Immature natural killer cell (primary cell): ENCODE measurements at regions not wholly inside any gene's neighbourhood (a gene's known extent, or its start where the extent isn't known, plus 50 kb on each side); places are given as distances from the start of the nearest gene placed in this dataset.

Source experiments
- DNase-seq, 3 donors: peaks; one replicate each; pipeline ENCODE4 v3.0.0; 2022; ENCODE audit warnings: mixed read lengths in 1 of 3
- H3K27ac Mint-ChIP-seq, 6 donors: one replicate each; pipeline ENCODE4 v1.8.0; 2020; ENCODE audit warnings: mixed read lengths in 6 of 6, mild to moderate bottlenecking in 5 of 6, inconsistent platforms in 4 of 6, moderate library complexity in 3 of 6
- H3K27me3 Mint-ChIP-seq, 3 donors: one replicate each; pipeline ENCODE4 v1.8.0; 2020 to 2021; ENCODE audit warnings: low read depth in 3 of 3, mild to moderate bottlenecking in 3 of 3, mixed read lengths in 3 of 3, moderate library complexity in 3 of 3, inconsistent platforms in 1 of 3
- H3K36me3 Mint-ChIP-seq, 3 donors: one replicate each; pipeline ENCODE4 v1.8.0; 2020; ENCODE audit warnings: mixed read lengths in 3 of 3, inconsistent platforms in 2 of 3, mild to moderate bottlenecking in 2 of 3
- H3K4me1 Mint-ChIP-seq, 2 donors: one replicate each; pipeline ENCODE4 v1.8.0; 2020; ENCODE audit warnings: inconsistent platforms in 2 of 2, mild to moderate bottlenecking in 2 of 2, mixed read lengths in 2 of 2, moderate library complexity in 1 of 2
- H3K4me3 Mint-ChIP-seq, 5 donors: one replicate each; pipeline ENCODE4 v1.8.0; 2020; ENCODE audit warnings: mild to moderate bottlenecking in 5 of 5, mixed read lengths in 5 of 5, inconsistent platforms in 3 of 5, moderate library complexity in 3 of 5
- H3K9me3 Mint-ChIP-seq, 6 donors: one replicate each; pipeline ENCODE4 v1.8.0; 2020; ENCODE audit warnings: mild to moderate bottlenecking in 6 of 6, mixed read lengths in 6 of 6, inconsistent platforms in 4 of 6, moderate library complexity in 3 of 6

DNA sequence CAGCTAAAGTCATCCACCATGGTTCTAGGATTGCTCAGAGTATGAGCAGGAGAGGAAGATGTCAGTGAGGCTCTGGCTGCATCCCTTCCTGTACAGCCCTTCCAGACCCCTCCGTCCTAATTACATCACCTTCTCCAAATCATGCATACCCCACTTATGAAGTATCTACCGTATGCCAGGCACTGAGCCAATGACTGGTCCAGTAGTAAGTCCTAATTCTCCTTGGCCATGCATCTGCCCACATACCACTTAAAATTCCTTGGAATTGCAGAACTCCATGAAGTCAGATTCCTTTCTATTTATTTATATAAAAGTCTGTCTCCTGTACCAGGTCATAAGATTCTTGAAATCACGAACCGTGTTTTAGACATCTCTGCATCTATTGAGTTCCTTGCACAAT, 106.1 kb downstream of the SEC16B start:
- H3K27me3 Mint-ChIP-seq = peaks cover 0 to 2% (median 0%) of the 10 kb centered on the region in 3 donors
- peaks cover 0 to 4% (median 0%) of the 10 kb centered on the region in 3 donors for H3K36me3 Mint-ChIP-seq
- DNase-seq = no peak
- peaks cover 3 to 14% (median 9%) of the 10 kb centered on the region in 6 donors for H3K9me3 Mint-ChIP-seq
- no peaks in the 10 kb centered on the region for H3K4me1 Mint-ChIP-seq
- no peak overlapping the region for H3K27ac Mint-ChIP-seq
- H3K4me3 Mint-ChIP-seq = no peak overlapping the region

DNA sequence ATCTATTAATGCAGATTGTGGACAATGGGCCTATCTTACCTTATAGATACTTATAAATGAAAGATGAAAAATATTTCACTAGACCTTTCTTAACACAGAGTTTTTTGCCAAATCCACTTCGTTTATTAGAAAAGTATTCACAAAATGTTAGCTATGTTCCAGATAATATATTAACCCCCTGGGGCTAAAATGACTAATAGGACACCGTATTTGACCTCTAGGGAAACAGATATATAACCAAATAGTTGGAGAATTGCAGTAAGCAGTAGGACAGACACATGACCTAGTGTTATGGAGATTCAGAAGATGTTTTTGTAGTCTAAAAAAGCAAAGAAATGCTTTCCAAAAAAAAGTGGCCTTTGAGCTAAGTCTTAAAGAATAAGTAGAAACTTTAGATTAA, 106.9 kb downstream of the SEC16B start:
- DNase-seq = no peak
- Mint-ChIP-seq H3K4me1 (no peaks in the 10 kb centered on the region), H3K27ac (no peak overlapping the region), H3K27me3 (peaks cover 0 to 2% (median 0%) of the 10 kb centered on the region in 3 donors), H3K36me3 (peaks cover 0 to 4% (median 0%) of the 10 kb centered on the region in 3 donors), H3K4me3 (no peak overlapping the region), H3K9me3 (peaks cover 3 to 18% (median 9%) of the 10 kb centered on the region in 6 donors)

DNA sequence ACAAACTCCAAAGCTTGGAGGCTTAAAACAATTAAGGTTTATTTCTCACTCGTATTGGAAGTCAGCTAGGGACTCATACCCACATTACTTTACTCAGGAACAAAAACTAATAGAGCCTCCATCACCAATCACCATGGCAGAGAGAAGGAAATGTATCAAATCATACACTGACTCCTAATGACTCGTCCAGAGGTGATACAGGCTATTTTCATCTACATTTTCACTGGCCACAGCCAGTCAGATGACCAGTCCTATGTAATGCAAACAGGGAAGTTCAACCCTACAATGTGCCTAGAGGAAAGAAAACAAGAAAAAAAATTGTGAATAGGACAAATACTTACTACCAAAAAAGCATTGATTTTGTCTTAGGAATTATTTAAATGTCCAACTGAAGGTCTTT, 110.3 kb downstream of the SEC16B start:
- Mint-ChIP-seq H3K4me3 (no peak overlapping the region), H3K36me3 (peaks cover 0 to 4% (median 0%) of the 10 kb centered on the region in 3 donors), H3K27me3 (no peaks in the 10 kb centered on the region), H3K4me1 (no peaks in the 10 kb centered on the region), H3K9me3 (peaks cover 2 to 19% (median 7%) of the 10 kb centered on the region in 6 donors), H3K27ac (no peak overlapping the region)
- no peak for DNase-seq

DNA sequence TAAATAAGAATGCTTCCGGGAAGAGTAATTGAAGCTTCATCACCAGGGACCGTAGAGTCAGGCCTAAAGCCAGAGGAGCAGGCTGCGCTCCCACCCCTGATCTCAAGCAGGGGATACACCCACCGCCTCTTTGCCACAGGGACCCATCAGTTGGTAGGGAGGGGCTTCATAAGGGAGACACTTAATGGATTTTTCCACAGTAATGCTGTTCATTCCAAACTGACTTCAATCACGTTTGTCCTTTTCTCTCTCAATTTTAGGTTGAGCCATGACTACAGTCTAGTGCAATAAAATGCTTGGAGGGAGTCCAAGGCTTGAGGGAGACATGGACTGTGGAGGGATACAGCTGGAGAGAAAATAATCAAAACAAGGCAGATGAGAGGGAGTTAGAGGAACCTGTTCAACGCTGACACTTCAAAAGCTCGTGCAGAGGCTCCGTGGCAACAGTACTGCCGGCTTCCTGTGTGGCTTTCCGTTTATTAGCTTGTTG, 111.5 kb downstream of the SEC16B start:
- no peak overlapping the region for H3K4me3 Mint-ChIP-seq
- no peak for DNase-seq

DNA sequence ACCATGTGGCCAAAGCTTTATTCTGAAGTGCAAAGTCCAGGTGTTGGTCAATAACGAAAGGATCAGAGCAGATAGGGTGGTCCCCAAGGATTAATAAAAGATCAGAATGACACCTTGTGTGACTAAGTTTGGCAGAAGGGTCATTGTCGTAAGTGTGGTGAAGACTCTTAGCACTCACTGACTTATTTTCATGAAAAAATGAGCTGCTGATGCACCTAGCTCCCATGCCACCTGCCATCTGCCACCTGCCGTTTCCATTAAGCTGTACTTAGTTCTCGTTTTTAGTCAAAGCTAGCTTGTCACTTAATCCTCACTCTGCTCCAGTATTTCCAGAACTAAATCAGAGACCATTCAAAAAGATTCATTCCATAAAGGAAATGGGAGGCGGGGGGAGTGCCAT, 112.6 kb downstream of the SEC16B start:
- Mint-ChIP-seq H3K27me3 (no peaks in the 10 kb centered on the region), H3K4me3 (no peak overlapping the region), H3K9me3 (peaks cover 4 to 29% (median 6%) of the 10 kb centered on the region in 6 donors), H3K27ac (no peak overlapping the region), H3K36me3 (no peaks in the 10 kb centered on the region), H3K4me1 (no peaks in the 10 kb centered on the region)
- no peak for DNase-seq

More for the DNA sequence above, 111.5 kb downstream of the SEC16B start:
- Mint-ChIP-seq H3K27ac (no peak overlapping the region), H3K36me3 (peaks cover 0 to 4% (median 0%) of the 10 kb centered on the region in 3 donors), H3K9me3 (peaks cover 3 to 29% (median 8%) of the 10 kb centered on the region in 6 donors), H3K27me3 (no peaks in the 10 kb centered on the region), H3K4me1 (no peaks in the 10 kb centered on the region)

DNA sequence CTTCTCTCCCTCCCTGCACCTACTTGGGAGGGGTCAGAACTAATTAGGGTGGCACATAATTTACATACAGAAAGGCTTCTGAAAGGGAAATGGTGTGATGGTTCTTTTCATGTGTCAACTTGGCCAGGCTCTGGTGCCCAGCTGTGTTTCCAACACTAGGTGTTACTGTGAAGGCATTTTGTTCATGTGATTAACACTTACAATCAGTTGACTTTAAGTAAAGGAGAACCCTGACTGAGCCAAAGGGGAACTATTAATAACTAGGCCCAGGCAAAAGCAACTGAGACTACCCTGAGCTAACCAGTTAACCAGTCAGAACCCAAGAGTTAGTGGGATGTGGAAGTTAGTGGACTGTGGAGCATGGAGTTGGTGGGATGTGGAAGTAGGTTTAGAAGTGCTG, 114.9 kb downstream of the SEC16B start:
- Mint-ChIP-seq H3K36me3 (no peaks in the 10 kb centered on the region), H3K27ac (no peak overlapping the region), H3K4me3 (no peak overlapping the region), H3K9me3 (peaks cover 0 to 26% (median 6%) of the 10 kb centered on the region in 6 donors), H3K27me3 (no peaks in the 10 kb centered on the region), H3K4me1 (no peaks in the 10 kb centered on the region)
- no peak for DNase-seq

DNA sequence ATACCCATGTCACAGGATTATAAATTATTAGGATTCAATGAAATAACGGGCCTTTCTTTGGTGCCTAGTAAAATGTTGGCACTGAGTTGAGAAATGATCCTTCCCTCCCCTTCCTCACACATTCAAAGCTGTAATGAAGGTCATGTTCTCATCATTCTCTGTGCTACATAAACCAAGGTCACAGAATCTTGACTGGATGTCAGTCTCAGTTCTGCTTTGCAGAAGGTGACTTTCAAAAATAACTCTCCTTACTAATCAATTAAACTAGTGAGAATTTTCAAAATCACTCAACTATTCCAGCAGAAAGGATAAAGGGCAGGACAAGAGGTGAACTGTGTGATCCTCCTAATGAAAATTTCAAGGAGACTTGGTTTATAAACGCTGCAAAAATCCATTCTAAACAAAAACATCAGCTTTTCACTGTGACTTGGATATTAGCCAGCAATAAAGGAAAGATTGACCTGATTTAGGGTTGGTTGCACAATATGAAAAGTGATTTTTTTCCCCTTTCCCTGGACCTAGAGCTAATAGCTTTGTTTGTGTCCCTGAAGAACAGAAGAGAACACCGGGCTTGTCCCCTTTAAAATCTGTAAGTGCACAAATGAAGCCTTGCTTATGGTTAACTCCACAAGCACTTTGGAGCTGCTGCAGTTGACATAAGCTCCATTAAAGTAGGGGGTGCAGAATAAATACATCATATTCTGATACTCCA, 120.1 kb downstream of the SEC16B start:
- Mint-ChIP-seq H3K36me3 (peaks cover 0 to 3% (median 0%) of the 10 kb centered on the region in 3 donors), H3K27me3 (peaks cover 0 to 2% (median 2%) of the 10 kb centered on the region in 3 donors), H3K4me3 (no peak overlapping the region), H3K4me1 (no peaks in the 10 kb centered on the region), H3K9me3 (peaks cover 2 to 39% (median 8%) of the 10 kb centered on the region in 6 donors), H3K27ac (no peak overlapping the region)
- DNase-seq = no peak

DNA sequence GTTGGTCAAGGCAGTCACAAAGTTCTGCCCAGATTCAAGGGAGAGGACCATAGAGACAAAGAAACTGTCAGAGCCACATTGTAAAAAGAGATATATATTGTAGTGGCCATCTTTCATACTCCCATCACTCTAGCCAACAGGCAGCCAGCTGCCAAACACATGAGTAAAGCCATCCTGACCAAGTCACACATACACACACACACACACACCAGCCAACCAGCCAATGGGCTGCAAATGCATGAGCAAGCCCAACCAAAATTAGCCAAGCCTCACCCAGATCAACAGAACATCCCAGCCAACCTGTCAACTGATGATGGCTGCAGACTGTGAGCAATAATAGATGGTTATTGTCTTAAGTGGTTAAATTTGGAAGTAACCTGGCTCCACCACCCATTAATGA, 120.7 kb downstream of the SEC16B start:
- no peak overlapping the region for H3K27ac Mint-ChIP-seq
- H3K36me3 Mint-ChIP-seq = peaks cover 0 to 3% (median 0%) of the 10 kb centered on the region in 3 donors
- no peaks in the 10 kb centered on the region for H3K4me1 Mint-ChIP-seq
- H3K27me3 Mint-ChIP-seq = peaks cover 0 to 2% (median 2%) of the 10 kb centered on the region in 3 donors
- H3K9me3 Mint-ChIP-seq = peaks cover 2 to 37% (median 8%) of the 10 kb centered on the region in 6 donors
- no peak overlapping the region for H3K4me3 Mint-ChIP-seq
- DNase-seq = no peak

DNA sequence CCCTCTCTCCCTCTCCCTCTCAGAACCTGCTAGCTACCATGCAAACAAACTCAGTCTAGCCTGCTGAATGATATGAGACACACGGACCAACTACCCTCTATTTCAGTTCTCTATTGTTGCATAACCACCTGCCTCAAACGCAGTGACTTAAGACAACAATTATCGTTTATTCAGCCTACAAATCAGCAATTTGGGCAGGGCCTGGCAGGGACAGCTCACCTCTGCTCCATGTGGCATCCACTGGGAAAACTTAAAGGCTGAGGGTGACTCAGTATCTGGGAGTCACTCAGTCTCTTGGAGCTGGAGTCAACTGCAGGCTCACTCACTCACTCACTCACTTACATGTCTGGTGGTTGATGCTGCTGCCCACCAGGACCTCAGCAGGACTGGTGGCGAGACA, 121.3 kb downstream of the SEC16B start:
- Mint-ChIP-seq H3K9me3 (peaks cover 2 to 31% (median 6%) of the 10 kb centered on the region in 6 donors), H3K27ac (no peak overlapping the region), H3K4me1 (no peaks in the 10 kb centered on the region), H3K27me3 (peaks cover 0 to 2% (median 2%) of the 10 kb centered on the region in 3 donors), H3K36me3 (peaks cover 0 to 3% (median 0%) of the 10 kb centered on the region in 3 donors), H3K4me3 (no peak overlapping the region)
- DNase-seq = no peak

DNA sequence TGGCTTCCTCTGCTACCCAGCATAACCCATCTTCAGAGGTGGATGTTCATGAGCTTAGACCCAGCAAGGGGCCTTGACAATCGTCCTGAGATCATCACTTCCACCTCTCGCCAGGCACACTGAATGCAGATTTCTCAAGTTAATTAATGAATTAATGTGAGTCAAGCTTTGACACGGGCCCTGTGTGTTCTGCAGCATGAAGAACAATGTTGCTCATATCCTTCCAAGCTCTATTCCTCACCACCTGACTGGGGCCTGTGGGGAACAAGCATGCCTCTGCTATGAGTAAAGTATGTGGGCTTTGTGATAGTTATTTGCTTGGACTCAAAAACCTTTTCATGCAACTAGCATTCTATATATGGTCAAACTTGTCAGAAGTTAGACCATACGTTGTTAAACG, 122.0 kb downstream of the SEC16B start:
- Mint-ChIP-seq H3K9me3 (peaks cover 2 to 26% (median 5%) of the 10 kb centered on the region in 6 donors), H3K27me3 (peaks cover 0 to 2% (median 2%) of the 10 kb centered on the region in 3 donors), H3K4me3 (no peak overlapping the region), H3K27ac (no peak overlapping the region), H3K36me3 (peaks cover 0 to 3% (median 0%) of the 10 kb centered on the region in 3 donors), H3K4me1 (no peaks in the 10 kb centered on the region)
- DNase-seq = no peak

DNA sequence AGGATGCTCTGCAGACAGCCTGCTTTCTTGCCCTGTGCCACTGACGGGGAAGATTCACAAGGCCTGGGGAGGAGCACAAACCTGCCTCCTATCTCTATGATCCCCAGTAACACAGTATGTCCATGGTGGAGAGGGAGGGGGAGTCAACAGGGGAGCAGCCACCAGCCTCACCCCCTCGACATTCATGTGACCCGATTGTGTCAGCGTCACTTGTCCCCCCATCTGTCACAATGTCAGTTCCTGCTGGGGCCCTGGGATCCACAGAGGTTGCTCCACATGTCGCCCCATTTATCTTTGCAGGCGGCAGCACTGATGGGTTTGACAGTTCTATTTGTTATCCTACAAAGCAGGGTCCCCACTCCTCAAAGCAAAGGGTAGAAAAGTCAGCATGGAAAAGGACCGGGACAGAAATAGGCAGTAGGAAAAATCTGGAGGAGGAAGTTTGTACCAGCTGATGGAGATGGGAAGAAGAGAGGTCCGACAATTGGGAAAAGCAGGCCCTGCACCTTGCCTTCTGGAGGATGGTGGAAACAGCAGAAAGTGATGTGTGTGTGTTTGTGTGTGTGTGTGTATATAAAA, 130.9 kb downstream of the SEC16B start:
- Mint-ChIP-seq H3K27me3 (peaks cover 0 to 1% (median 0%) of the 10 kb centered on the region in 3 donors), H3K27ac (no peak overlapping the region), H3K4me1 (no peaks in the 10 kb centered on the region)

DNA sequence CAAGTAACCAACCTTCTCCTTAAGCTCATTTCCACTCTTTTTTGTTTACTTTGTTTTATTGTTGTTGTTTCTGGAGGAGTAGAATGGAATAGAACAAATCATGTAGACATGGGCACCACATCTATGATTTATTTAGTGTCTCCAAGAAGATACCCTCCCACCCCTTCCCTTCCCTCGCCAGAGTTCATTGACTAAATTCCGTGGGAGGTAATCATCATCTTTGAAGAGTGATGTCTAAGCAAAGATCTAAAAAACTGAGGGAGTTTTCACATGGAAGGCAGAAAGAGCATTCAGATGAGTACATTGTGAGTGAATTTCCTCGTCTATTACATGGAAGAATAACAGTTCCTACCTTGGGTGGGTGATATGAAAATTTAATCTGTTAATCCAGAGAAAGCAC, 136.2 kb downstream of the SEC16B start:
- H3K4me3 Mint-ChIP-seq = no peak overlapping the region
- no peaks in the 10 kb centered on the region for H3K36me3 Mint-ChIP-seq
- H3K9me3 Mint-ChIP-seq = peaks cover 0 to 28% (median 13%) of the 10 kb centered on the region in 6 donors
- no peak overlapping the region for H3K27ac Mint-ChIP-seq
- no peaks in the 10 kb centered on the region for H3K27me3 Mint-ChIP-seq
- DNase-seq = no peak
- H3K4me1 Mint-ChIP-seq = no peaks in the 10 kb centered on the region

More for the DNA sequence above, 130.9 kb downstream of the SEC16B start:
- peaks cover 3 to 30% (median 8%) of the 10 kb centered on the region in 6 donors for H3K9me3 Mint-ChIP-seq
- H3K4me3 Mint-ChIP-seq = no peak overlapping the region
- no peaks in the 10 kb centered on the region for H3K36me3 Mint-ChIP-seq
- no peak for DNase-seq

DNA sequence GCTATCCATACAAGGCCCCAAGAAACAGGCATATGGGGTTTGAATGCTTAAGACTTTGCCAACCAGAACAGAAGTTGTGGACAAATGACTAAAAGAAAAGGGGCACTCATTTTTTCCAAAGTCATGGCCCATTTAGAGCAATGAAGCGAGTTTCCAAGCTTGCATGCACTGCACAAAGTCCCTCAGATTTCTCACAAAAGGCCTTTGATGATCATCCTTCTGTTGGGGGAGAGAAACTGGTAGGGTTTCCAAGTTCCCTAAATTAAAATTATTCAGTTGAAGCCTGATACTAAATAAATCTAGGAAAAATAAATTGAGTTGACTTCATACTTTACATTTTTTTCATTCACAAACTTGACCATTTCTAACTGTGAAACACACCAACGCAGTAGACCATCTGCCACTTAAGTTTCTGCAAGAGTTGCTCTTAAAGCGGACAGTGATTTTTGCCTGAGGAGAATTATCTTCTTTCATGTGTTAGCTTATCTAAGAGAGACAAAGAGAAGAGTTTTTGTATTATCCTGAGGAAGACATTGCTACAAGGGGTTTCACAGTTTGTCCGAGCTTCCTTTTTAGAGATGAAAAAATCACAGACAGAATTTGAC, 139.2 kb downstream of the SEC16B start:
- no peak overlapping the region for H3K27ac Mint-ChIP-seq
- no peaks in the 10 kb centered on the region for H3K27me3 Mint-ChIP-seq
- H3K4me3 Mint-ChIP-seq = no peak overlapping the region
- no peak for DNase-seq
- no peaks in the 10 kb centered on the region for H3K36me3 Mint-ChIP-seq
- H3K9me3 Mint-ChIP-seq = peaks cover 0 to 32% (median 18%) of the 10 kb centered on the region in 6 donors
- no peaks in the 10 kb centered on the region for H3K4me1 Mint-ChIP-seq
